Body of pancreas (tissue), 4 donors: ENCODE measurements at regions not wholly inside any gene's neighbourhood (a gene's known extent, or its start where the extent isn't known, plus 50 kb on each side); places are given as distances from the start of the nearest gene placed in this dataset.

Experiments used
- CTCF ChIP-seq, 7 experiments: fragments of 450-650 bp in 4 of 7; fragments of 200-600 bp in 3 of 7; sonication (generic) in 3 of 7; IDR thresholded peaks; one replicate each; pipeline ENCODE4 v1.5.1; 2016 to 2019; ENCODE audit warnings: antibody characterized with exemption in 7 of 7
- POLR2A ChIP-seq, 3 donors: fragments of 450-650 bp; IDR thresholded peaks; one replicate each; pipeline ENCODE4 v1.6.1; 2016; ENCODE audit warnings: antibody characterized with exemption in 3 of 3, mild to moderate bottlenecking in 2 of 3

DNA sequence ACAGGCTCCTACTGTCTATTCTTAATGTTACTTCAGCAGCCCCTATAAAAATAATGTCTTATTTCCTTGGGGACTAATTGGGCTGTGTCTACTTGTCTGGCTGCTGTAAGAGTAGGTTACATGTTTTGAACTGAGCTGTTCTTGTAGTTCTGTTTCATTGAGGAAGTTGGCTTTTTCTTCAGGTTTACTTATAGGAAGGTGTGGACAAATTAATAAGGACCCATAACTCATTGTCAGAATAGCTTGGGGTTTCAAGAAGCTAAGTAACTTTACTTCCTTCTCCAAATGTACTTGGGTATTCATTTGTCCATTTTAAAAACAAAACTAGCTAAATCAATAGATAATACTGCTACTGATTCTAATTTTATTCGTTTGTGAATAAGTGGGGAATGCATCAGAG lies 487.2 kb downstream of the FAT4 start:
- no peak for TF ChIP-seq CTCF (IDR thresholded peaks at IDR 0.05)
- TF ChIP-seq POLR2A (IDR thresholded peaks at IDR 0.05): no peak
